GM19043 (cell line): ENCODE measurements at regions not wholly inside any gene's neighbourhood (a gene's known extent, or its start where the extent isn't known, plus 50 kb on each side); places are given as distances from the start of the nearest gene placed in this dataset.

Experiments used
- ATAC-seq: cut with Tn5 transposase; IDR thresholded peaks from one replicate; pipeline ENCODE4 v1.9.1; 2021; ENCODE audit warnings: low read depth; ENCODE audit not compliant: unreplicated experiment

DNA sequence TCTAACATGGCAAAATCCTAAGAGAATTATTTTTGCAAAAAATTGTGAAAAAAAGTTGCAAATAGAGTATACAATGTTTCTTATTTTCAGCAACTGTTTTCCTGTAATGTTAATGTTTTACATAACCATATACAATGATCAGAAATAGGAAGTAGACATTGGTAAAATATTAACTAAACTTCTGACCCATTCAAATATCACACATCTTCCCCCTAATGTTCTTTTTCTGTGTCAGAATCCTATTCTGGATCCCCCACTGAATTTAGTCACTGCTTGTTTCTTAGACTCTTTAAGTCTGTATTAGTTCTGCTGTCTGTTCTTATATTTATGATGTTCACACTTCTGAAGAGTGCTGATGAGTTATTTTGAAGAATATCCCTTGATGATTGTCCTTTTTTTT is 62.0 kb downstream of the HFE start:
- no peak for ATAC-seq

- ATAC-seq = no peak
These were observed 65.2 kb downstream of the HFE start for GRCh38 chr6:26152226-26153101.

- ATAC-seq = no peak
These were observed 68.1 kb downstream of the HFE start for GRCh38 chr6:26155061-26155930.

GRCh38 chr6:26156105-26156849 is 69.0 kb downstream of the HFE start:
- peak; percentile 40 for ATAC-seq

GRCh38 chr6:26156850-26157250 is 69.6 kb downstream of the HFE start:
- no peak for ATAC-seq

DNA sequence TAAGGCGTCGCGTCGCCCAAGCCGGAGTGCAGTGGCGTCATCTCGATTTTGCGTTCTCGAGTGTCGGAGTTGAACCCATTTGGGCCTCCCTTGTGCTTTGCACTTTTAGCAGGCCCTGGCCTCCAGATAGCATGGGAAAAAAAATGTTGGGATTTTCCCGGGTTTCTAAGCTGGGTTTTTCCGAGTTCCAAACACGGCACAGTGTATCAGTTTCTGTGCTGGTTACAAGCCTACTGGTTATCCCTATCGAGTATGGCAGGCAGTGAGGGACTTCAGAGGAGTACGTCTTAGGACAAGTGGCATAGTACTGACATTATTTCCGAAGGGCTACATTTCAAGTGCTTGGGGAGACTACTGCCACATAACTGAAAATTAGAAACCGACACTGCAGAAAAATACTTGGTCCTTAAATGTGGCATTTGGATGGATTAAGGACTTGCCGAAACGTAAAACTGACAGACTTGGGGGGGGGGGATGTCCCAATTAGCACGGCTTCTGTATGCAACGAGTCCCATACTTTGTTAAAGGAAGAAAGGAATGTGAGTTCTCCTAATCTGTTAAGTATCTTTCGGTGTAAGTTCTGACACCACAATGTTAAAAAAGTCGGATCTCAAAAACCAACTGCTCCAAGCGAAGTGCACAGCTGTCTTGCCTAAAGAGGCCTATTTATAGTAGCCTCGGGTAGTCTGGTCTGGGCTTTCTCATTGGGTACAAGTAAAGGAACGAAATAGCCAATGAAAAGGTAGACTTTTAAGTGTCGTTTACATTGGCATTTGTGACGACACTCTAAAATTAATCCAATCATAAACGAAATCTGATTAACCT is 70.2 kb downstream of the HFE start:
- peak; percentile 60 for ATAC-seq

DNA sequence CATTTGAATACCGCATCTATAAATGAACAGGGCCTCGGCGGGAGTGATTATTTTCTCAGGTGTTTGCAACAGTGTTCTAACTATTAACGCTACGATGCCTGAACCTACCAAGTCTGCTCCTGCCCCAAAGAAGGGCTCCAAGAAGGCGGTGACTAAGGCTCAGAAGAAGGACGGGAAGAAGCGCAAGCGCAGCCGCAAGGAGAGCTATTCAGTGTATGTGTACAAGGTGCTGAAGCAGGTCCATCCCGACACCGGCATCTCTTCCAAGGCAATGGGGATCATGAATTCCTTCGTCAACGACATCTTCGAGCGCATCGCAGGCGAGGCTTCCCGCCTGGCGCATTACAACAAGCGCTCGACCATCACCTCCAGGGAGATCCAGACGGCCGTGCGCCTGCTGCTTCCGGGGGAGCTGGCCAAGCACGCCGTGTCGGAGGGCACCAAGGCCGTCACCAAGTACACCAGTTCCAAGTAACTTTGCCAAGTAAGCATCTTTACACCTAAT is 70.9 kb downstream of the HFE start:
- no peak for ATAC-seq

DNA sequence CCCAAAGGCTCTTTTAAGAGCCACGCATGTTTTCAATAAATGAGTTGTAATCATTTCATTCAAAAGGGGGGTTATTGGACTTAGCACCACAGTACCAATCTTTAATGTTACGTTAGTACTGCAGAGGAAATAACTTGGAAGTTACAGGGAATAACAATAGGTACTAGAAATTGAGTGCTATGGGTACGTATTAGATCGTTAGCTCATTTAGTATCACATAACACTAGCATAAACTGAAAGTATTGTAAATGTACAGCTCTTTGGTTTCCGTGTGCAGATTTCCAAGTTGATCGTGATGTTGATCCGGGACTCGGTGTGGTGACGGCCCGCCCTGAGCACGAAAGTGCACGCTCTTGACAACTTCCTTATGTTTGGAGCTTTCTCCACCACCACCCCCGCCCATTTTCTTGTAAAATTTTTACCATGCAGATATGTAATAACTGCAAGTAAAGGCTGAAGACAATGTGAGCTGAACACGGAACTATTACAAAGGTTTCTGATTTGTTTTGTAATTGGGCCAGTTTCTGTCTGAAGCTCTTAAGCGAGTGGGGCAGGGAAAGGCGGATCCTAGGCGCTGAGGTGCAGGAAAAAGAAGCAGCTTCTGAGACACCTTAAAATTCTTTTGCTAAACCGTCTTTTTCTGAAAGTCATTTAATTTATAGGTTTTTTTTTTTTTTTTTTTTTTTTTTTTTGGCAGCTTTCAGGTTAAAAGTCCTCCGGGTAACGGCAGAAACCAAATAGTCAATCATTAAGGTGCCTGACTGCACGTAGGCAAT is 71.5 kb downstream of the HFE start:
- ATAC-seq = no peak

DNA sequence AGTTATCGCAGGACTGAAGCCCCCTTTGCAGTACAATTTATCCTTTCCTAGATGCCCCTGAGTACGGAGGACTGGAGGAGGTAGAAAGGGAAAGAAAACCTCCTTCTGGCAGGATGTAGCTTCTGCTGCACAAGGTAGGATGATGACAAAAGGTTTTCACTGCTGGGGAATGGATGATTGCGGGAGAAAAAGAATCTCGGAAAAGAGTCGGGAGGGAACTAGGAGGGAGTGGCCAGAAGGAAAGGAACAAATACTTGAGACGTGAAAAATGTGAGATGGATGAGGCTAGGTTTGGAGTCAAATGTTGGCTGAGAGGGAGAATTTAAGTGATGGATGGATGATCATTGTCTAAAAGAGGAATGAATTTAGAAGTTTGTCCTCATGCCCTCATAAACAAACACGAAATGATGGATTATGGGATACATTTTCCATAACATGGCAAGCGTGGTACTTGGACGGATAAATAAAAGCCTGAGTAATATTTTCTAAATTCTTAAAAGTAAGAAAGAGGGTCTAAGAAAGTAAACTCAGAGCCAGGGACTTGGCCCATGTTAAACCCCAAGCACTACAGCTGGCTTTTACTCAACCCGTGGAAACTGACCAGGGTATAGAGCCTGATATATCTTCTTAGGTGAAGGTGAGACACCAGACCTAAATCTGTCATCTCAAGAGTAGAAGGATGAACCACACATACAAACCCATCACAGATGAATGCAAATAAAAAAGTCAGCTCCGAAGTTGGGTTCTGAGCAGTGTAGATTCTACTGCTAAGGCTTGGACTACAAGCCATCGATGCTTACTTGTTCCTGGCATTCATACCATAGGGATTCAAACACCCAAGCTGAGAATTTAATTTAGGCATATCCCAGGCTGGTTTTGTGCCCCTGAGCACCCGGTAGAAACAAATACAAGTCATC is 72.4 kb downstream of the HFE start:
- ATAC-seq = no peak

GRCh38 chr6:26161322-26161721 is 74.1 kb downstream of the HFE start:
- no peak for ATAC-seq

GRCh38 chr6:26162399-26162798 is 75.2 kb downstream of the HFE start:
- no peak for ATAC-seq

DNA sequence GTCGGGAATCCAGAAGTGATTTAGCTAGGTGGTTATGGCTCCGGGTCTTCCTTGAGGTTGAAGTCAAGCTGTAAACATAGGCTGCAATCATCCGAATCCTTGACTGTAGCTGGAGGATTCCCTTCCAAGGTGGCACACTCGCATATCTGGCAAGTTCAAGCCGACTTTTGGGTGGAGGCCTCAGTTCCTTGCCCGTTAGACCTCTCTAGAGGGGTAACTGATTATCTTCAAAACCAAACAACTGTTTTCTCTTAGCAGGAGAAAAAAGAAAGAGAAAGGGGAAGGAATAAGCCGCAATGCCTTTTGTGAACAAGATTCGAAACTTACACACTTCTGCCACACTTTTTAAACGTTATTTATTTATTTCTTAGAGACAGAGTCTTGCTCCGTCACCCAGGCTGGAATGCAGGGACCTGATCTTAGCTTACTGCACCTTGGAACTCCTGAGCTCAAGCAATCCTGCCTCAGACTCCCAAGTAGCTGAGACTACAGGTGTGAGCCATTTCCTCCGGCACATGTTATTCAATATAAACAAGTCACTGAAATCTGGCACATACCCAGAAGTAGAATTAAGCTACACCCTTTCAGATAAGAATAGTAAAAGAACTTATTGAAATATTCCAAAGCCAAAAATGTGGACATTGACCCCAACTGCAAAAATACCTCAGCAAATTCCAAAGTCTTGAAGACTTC is 76.3 kb downstream of the HFE start:
- ATAC-seq = no peak

GRCh38 chr6:26164120-26164505 is 76.9 kb downstream of the HFE start:
- ATAC-seq = no peak

DNA sequence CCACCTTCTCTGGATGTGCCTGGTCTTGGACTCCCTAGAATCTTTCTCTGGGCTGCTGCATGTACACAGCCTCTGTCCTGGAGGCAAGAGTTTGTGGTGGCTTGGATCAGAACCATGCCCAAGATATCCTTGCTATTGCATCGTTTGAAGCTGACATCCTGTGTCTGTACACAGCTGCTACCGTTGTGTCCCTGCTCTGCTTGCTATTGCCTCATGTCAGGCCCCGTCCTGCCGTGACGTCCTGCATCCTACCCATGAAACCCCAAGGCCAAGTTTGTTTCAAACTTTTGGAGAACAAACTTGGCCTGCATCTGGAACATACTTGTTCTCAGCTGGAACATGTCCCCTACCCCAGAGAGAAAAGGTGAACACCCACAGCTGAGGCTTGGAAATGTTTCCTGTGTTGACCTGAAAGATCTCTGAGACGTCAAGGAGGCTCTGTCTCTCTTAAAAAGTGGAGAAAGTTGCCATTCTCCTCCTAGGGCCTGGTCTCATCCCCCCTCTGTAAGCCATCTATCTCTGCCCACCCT is 78.1 kb downstream of the HFE start:
- ATAC-seq = no peak

GRCh38 chr6:26170181-26170580 is 83.0 kb downstream of the HFE start:
- ATAC-seq = no peak

GRCh38 chr6:26170951-26171841 is 84.0 kb downstream of the HFE start:
- ATAC-seq = peak; percentile 9
